NCI-H187 treated with DMSO at 0.1 percent for 48 hours (cell line): ENCODE measurements at regions not wholly inside any gene's neighbourhood (a gene's known extent, or its start where the extent isn't known, plus 50 kb on each side); places are given as distances from the start of the nearest gene placed in this dataset.

Experiments used
- DNase-seq: peaks from one replicate; lab custom pipeline; 2025; lab: John Stamatoyannopoulos, UW

DNA sequence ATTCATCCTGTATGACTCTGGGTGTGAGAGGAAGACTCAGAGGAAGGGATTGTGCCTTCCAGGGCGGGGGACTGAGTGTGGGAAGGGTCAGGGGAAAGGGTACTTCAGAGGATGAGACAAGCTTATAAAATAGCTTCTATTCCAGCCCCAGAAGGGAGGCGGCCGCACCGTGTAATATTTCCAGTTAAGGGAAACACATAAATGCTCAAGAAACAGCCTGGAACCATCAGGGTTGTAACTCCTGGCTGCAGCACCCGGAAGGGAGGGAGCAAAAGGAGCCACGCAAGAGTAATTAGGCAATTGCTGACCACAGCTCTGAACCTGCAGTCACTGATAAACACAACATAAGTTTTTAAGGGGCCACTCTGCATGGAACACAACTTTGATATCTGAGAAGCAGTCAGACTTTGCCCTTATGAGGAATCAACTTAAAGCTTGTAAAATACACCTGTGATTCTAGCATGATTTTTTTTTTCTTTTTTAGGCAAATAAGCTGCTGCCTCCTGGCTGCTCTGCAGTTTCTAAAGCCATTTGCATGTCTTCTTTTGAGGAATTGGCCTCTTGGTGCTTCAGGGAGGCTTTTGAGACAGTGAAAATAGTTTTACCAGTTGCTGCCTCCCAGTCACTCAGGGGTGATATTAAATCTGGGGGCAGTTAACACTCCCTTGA, 382.7 kb downstream of the ENC1 start:
- DNase-seq = no peak

DNA sequence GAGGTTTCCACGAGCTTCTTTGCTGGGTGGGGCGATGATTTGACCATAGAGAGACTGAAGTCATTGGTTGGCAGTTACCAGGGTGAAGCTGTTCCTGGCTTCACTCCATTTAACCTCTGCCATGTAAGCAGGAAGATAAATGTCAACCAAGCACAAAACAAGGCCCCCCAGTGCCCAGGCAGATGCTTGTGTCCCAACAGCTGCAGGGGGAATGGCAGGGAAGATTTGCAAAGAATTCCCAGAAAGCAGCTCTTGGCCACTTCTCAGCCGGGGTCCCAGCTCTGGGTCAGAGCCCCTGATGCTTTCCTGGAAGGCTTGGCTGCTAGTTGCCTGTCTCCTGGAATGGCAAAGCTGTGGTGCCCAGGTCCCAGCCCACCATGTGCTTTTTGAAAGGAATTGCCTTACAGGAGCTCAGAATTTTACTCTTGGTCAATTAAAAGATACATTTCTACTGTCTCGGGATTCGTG, 383.4 kb downstream of the ENC1 start:
- no peak for DNase-seq

DNA sequence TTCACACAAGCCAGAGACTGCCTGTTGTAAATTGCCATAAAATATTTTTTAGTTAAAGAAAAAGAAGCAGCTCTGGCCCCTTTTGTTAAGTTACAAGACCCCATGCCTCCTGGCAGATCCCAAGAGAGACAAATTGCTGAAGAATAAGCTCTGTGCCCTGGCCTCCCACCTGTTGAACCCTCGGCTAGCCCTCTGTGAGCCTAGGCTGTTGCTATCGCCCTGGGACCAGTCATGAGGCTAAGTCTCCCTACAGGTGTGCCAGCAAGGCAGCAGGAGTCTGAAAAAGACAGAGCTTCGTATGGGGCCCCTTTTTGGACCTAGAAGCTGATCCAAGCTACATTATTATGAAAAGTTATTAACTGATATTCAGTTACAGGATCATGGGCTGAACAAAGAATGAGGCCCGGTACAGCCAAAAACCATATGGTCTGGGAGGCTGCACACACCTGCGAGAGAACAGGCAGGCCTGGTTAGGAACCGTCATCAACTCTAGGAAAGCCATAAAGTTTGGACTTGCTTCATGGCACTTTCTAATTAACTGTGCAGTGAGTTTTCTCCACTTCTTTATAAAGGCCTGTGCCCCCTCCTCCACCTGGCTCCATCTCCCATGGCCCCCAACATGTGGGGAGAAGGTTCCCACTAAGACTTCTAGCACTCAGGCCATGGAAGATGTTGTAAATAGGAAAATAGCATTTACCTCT, 384.7 kb downstream of the ENC1 start:
- DNase-seq = no peak

DNA sequence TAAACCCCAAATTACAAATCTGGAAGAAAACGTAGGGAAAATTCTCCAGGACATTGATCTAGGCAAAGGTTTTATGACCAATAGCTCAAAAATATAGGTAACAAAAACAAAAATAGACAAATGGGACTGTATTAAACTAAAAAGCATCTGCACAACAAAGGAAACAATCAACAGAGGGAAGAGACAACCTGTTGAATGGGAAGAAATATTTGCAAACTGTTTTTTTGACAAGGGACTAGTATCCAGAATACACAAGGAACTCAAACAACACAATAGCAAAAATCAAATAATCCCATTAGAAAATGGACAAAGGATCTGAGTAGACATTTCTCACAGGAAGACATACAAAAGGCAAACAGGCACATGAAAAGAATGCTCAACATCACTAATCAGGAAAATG, 386.3 kb downstream of the ENC1 start:
- no peak for DNase-seq

DNA sequence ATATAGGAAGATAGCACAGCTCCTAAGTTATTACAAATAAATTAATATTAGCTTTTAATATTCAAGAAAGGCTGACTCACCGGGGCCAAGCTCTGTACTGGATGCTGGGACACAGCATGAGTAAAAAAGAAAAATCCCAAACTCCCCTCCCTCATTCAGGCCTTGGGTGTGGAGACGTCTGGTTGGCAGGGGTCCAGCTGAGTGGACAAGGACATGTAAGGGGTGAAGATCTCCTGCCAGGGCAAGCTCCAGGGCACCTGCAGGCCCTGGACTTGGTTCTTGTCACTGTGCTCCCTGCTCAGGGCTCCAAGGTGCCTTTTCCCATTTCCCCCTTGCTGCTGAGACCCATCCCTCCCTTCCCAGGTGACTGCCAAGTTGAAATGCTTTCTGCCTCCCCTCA, 388.5 kb downstream of the ENC1 start:
- no peak for DNase-seq

DNA sequence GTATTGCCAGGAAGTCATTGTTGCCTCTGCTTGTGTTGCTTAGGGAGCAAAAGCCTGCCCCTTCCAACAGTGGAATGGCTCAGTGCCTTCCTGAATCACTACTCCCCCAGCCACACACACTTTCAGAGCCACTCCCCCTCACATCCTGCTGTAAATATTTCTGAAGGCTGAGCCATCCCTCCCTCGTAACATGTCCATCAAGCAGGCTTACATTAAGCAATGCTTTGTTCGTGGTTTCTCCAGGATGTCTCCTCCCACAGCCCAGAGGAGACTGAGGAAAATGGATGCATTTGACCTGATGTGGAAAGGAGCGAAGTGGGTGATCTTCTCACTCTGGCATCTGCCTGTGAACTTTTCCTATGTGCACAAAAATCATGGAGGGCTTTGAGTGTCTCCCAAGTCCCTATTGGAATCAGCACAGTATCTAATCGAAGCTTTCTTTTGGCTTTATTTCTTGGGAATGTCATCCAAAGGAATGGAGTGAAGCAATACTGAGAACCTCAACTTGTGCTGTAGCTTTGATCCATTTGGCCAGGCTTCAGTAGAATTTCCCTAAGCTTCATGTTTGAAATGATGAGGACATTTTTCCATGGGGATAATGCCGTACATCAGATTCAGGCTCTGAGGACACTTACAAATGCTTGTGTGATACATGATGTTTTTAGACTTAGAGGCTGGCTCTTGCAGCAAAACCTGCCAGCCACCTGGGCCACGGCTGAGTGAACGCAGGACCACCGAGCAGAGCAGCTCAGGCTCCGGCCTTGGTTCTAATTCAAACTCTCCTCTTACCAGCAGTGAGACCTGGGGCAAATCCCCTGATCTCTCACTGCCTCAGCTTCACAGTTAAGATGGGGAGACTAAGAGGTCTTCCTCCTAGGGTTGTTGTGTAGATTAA, 389.1 kb downstream of the ENC1 start:
- no peak for DNase-seq

DNA sequence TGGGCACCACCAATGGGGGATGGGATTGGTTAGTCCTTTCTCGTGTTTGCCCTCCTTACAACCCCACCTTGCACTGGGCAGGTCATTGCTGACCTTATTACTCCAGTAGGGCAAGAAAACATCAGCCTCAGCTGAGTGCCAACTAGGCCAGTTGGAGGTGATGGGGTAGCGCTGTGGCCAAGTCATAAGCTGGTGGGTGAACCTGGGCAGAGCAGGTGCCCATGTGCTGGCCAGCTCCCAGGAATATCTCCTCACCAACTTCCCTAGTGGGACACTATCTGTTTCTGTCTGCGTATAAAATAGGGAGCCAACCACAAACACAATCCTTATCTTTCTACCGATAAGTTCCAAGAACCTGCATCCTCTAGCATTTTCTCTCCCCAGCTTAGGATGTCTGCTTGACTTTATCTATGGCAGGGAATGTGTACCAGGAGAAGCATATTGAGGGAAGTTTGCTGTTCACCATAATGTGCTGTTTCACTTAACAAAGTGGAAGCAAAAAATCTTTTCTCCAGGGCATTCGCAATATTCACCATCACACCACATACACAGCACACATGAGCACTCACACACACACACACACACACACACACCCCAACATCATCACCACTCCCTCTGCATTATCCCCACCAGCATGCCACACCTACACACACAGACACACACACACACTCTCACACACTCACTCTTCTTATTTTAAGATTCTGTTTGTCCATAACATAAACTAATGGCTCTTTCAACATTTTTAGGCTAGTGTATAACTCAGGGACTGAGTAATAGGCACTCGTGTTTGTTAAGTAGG, 390.0 kb downstream of the ENC1 start:
- no peak for DNase-seq

DNA sequence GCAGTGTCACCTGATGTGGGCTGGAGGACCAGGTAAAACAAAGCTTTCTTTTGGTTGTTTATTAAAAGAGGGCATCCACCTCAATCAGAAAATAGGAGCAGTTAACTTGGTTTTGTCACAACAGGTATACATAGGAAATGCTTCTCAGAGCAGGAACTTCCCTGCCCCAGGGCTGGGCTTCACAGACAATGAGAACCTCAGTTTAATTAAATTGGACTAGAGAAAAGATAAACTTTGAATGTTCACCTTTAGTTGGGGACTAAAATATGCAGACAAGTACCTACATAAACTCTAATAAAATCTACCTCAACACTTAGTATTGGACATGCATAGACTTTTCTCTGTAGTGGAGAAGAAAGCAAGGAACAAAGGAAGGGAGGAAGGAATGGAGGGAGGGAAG, 392.0 kb downstream of the ENC1 start:
- DNase-seq = no peak

DNA sequence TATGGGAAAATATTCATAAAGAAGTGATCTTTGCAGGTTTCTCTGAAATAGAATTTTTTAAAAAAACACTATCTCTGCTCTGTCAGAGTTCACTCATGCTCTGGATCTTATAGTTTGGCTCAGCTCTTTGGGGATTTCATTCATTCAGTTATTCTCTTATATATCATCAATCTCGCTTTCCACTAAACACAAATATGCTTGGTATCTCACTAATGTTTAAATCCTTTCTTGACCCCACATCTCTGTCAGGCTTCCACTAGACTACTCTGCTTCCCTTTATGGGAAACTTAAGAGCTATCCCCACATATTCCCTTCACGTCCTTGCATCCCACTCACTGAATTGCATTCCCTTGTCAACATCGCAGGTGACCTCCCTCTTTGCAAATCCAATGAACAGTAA, 396.1 kb downstream of the ENC1 start:
- DNase-seq = no peak

DNA sequence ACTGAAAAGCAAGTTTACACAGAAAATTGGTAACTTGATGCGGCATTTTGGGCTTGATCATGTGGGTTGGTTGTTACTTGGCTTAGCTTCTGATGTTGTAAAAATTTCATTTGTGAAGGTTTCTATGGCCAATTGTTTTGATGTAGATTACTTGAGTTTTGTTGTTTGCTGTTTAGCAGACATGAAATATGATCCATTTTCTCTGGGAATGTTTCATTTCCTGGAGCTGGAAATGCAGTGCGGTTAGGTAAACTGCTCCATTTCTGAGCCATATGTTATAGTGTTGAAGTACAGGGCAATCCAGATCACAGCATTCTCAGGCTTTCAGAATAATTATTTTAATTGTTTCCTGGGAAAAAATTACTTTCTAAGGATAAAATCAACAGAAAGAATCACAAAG, 396.9 kb downstream of the ENC1 start:
- DNase-seq = no peak

DNA sequence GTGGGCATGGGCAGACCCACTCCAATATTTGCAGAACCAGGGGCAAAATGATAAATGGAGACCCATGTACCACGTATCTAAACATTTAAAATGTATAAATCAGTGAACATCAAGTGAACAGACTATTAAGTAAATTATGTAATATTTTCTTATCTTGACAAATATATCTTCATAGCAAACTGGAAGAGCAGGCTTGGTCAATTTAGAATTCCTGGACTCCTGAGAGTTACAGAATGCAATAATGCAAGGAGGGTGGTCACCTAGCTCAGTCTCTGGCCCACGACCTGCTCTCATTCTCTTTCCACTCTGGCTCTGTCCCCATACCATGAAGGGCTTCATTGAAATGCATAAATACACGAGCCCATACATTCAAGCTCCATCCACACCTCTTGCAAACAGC, 398.0 kb downstream of the ENC1 start:
- no peak for DNase-seq

DNA sequence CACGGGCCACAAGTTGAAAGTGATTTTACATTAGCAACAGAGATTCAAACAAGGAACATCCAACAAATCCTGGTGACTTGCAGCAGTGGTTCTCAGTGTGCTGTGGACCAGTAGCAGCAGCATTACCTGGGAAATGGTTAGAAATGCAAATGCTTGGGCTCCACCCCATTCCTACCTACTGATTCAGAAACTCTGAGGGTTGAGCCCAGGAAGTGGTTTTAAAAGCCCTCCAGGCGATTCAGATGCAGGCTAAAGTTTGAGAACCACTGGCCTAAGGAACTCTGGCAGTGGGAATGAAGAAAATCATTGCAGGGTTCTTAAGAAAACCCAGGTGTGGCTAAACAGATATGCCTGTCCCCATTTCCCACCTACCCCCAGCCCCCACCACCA, 398.8 kb downstream of the ENC1 start:
- DNase-seq = no peak

DNA sequence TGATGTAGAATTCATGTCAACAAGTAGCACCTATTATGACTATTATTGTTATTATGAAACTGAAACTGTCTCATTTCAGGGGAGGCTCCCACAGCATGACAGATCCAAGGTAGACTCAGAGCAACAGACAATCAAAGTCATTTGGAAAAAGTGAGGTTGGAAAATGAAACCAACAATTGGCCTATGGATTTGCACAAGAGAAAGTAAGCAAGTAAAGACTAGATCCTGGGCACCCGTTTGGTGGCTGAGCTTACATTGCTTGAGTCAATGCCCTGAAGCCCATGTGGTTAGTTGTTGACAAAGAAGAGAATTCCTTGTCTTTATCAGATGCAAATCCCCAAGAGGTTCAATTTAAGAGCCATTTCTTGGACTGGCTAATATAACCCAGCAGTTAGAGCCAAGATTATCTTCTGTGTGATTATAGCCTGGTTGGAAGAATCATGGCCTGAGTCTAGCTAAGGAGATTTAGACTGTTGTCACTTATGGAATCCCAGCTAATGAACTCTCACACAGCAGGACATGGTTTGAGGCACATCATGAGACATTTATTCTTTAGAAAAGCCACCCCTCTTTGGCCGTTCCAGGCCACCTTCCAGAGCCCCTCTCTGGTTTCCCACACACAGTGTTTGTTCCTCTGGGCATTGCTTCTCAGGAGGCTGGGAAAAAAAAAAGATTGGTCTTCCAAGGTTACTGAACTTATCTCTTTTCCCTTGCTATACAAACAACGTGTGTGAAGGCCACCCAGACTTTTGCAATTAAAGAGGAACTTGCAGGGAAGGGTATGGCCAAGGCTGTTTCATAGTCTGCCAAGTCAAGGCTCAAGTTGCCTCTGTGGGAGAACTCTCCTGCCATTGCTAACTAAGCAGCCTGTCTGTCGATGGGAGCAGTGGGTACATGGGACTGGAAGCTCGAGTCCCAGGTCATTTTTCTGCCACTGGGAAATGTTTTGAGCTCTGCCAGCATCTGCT, 399.5 kb downstream of the ENC1 start:
- DNase-seq = no peak

DNA sequence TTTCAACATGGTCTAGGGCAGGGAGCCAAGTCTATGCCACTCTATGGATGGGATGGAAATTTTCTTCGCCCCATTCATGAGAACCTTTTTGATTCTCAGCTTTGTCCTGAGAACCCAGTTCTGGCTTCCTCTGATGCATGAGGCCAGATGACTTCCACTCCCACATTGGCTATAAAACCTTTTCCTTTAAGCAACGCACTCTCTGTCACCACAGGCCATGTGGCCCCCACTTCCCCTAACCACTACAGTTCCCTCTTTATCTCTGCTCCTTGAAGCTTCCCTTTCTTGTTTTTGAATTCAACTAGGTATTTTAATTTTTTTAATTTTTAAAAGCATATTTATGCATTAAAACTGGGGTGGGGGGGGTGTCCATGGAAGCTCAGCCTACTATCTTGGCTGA, 401.3 kb downstream of the ENC1 start:
- DNase-seq = no peak

DNA sequence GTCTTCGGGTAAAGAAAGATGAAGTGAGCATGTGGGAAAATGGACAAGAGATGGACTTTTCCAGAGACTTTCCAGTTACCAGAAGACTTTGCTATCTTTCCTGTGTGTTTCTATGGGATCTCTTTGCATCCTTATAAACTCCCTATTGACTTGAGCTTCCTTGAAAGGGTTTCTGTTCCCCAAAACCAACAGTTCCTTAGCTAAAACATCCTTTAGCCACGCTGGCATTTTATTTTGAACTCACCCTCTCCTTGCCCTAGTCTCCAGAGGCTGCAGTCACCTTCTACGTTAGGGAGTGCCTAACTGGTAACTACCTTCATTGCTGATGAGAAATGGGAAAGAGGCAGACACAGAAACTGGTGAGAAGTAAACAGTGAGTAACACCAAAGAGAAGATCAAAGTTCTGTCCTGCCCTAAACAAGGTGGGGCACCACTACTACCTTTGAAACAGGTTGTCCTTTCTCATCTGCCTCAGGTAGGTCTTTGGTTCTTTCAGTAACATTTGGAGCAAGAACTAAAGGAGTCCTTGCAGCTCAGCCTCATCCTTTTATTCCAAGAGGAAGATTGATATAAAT, 402.9 kb downstream of the ENC1 start:
- DNase-seq = no peak

DNA sequence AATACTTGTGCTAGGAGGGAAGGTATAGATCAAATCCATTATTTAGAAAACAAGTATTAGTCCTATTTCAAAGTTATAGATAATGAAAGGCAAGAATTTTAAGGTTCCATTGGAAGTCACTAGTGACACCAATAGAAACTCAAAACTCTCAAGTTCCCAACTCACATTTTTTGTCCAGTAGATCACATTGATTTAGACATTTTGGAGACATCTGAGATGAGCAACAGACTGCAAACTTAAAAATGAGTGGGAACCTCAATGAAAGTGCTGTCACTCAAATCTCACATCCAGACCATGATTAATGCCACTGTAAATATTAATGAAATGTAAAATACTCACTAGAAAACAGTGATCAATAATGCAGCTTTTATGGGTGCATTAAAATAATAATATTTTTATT, 405.0 kb downstream of the ENC1 start:
- DNase-seq = no peak

DNA sequence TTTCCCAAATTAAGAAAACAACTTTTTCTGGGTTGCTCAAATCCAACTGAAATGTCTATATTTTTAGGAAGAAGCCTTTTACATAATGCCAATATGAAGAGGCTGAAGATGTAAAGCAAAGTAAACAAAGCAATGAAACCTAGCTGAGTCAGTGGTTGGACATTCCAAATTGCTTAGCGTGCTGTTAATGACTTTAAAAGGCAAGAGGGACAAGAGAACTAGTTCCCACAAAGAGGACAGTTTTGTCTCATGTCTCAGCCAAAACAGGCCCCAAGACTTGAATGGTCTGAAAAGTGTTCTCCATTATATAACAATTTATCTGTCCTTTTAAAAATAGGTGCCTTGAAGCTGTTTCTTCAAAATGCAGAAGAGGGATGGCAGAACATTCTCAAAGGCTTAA, 407.0 kb downstream of the ENC1 start:
- no peak for DNase-seq

DNA sequence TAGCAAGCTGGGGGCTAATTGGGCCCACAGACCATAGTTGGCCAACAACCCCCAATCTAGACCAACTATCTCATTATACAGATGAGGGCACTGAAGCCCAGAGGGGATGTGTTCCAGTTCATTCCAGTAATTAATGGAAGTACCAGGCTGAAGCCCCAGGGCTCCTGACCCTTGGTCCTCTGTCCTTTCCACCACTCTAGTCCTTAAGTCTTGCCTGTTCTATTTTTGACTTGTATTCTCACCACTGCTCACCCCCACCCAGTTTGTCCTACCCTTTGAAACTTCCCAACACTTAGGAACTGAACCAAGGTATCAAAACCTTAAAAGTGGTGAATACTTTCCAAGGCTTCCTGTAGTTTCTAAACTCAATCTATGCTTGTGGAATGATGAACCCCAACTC, 407.4 kb downstream of the ENC1 start:
- DNase-seq = no peak

DNA sequence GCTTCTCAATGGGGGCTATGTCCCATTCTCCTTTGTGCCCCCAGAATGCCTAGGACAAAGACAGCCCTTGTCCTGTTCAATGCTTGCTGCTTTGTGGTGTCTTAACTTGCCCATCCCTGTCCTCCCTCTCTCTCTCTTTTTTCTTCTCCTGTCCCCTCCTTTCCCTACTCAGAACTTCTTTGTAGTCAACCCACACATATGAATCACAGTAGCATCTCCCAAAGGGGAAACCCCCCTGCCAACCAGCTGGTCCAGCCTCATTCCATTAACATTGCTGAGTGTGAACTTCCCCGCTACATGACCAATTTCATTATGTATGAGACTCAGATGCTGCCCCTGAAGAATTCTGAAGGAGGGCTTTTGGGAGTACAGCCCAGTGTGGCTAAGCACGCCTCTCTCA, 408.3 kb downstream of the ENC1 start:
- no peak for DNase-seq

DNA sequence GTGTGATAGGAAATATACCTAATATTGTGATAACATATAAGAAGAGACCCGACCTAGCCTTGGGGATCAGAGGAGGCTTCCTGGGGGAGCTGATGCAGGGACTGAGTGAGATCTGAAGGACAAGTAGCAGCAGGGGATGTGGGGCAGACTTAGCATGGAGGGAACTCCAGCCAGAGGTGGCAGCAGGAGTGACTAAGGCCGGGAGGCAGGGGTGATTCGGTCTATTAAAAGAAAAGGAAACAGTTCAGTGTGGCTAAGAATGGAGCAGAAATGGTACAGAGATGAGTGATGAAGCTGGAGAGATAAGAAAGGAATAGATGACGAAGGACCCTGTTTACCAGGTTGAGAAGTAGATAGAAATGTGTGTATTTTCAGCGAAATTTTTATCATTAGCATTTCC, 408.8 kb downstream of the ENC1 start:
- no peak for DNase-seq
